NCI-H2081 treated with DMSO at 0.1 percent for 48 hours (cell line): ENCODE measurements at regions not wholly inside any gene's neighbourhood (a gene's known extent, or its start where the extent isn't known, plus 50 kb on each side); places are given as distances from the start of the nearest gene placed in this dataset.

Experiments
- DNase-seq: peaks from one replicate; lab custom pipeline; 2025; lab: John Stamatoyannopoulos, UW

- DNase-seq: no peak
Observed at GRCh38 chr2:21633015-21633414, 509.2 kb downstream of the TDRD15 start.

GRCh38 chr2:21633466-21633865, 509.7 kb downstream of the TDRD15 start:
- peak; percentile 83 for DNase-seq

- peak; percentile 63 for DNase-seq
Observed at GRCh38 chr2:21633911-21634310, 510.1 kb downstream of the TDRD15 start.

GRCh38 chr2:21640046-21640445, 516.3 kb downstream of the TDRD15 start:
- no peak for DNase-seq

GRCh38 chr2:21642647-21643046, 518.9 kb downstream of the TDRD15 start:
- no peak for DNase-seq

- no peak for DNase-seq
Observed at GRCh38 chr2:21643180-21643579, 519.4 kb downstream of the TDRD15 start.

- DNase-seq: no peak
Observed at GRCh38 chr2:21644266-21644665, 520.5 kb downstream of the TDRD15 start.

- no peak for DNase-seq
Observed at GRCh38 chr2:21646345-21646744, 522.6 kb downstream of the TDRD15 start.

- no peak for DNase-seq
Observed at GRCh38 chr2:21650569-21650968, 526.8 kb downstream of the TDRD15 start.

- no peak for DNase-seq
Observed at GRCh38 chr2:21655136-21655535, 531.4 kb downstream of the TDRD15 start.

- DNase-seq: no peak
Observed at GRCh38 chr2:21656330-21657075, 532.7 kb downstream of the TDRD15 start.

GRCh38 chr2:21657445-21657844, 533.7 kb downstream of the TDRD15 start:
- DNase-seq: no peak

- DNase-seq: no peak
Observed at GRCh38 chr2:21658269-21658668, 534.5 kb downstream of the TDRD15 start.

GRCh38 chr2:21658907-21659477, 535.2 kb downstream of the TDRD15 start:
- DNase-seq: no peak

- no peak for DNase-seq
Observed at GRCh38 chr2:21664083-21664482, 540.3 kb downstream of the TDRD15 start.

GRCh38 chr2:21667638-21668037, 543.9 kb downstream of the TDRD15 start:
- DNase-seq: no peak

GRCh38 chr2:21668078-21668710, 544.4 kb downstream of the TDRD15 start:
- no peak for DNase-seq

GRCh38 chr2:21676041-21676440, 552.3 kb downstream of the TDRD15 start:
- DNase-seq: no peak

- DNase-seq: no peak
Observed at GRCh38 chr2:21676676-21677075, 552.9 kb downstream of the TDRD15 start.

GRCh38 chr2:21683838-21684237, 560.1 kb downstream of the TDRD15 start:
- DNase-seq: no peak

GRCh38 chr2:21687589-21687988, 563.8 kb downstream of the TDRD15 start:
- no peak for DNase-seq

- no peak for DNase-seq
Observed at GRCh38 chr2:21690005-21690404, 566.2 kb downstream of the TDRD15 start.

- no peak for DNase-seq
Observed at GRCh38 chr2:21693081-21693480, 569.3 kb downstream of the TDRD15 start.
